Parathyroid adenoma (tissue), 2 donors: ENCODE measurements at regions not wholly inside any gene's neighbourhood (a gene's known extent, or its start where the extent isn't known, plus 50 kb on each side); places are given as distances from the start of the nearest gene placed in this dataset.

Source experiments
- H2AFZ ChIP-seq: fragments of 300-600 bp; sonication (generic); one replicate; pipeline ENCODE4 v1.7.0; 2017; ENCODE audit warnings: antibody characterized with exemption, mild to moderate bottlenecking
- H3K27ac ChIP-seq: fragments of 300-600 bp; sonication (generic); one replicate; pipeline ENCODE4 v1.7.0; 2017
- H3K27me3 ChIP-seq: fragments of 300-600 bp; sonication (generic); one replicate; pipeline ENCODE4 v1.7.0; 2017; ENCODE audit warnings: low read length; ENCODE audit not compliant: control insufficient read depth, insufficient read depth
- H3K36me3 ChIP-seq: fragments of 300-600 bp; sonication (generic); one replicate; pipeline ENCODE4 v1.7.0; 2017; ENCODE audit warnings: low read length; ENCODE audit not compliant: control insufficient read depth, insufficient read depth
- H3K4me1 ChIP-seq: fragments of 300-600 bp; sonication (generic); one replicate; pipeline ENCODE4 v1.7.0; 2017; ENCODE audit warnings: control low read depth
- H3K4me2 ChIP-seq: fragments of 300-600 bp; sonication (generic); one replicate; pipeline ENCODE4 v1.7.0; 2017; ENCODE audit warnings: low read length
- H3K4me3 ChIP-seq: fragments of 300-600 bp; sonication (generic); one replicate; pipeline ENCODE4 v1.7.0; 2017; ENCODE audit warnings: low read depth, low read length
- H3K79me2 ChIP-seq: fragments of 300-600 bp; sonication (generic); one replicate; pipeline ENCODE4 v1.7.0; 2017; ENCODE audit warnings: control low read depth
- H3K9ac ChIP-seq: fragments of 300-600 bp; sonication (generic); one replicate; pipeline ENCODE4 v1.7.0; 2017; ENCODE audit warnings: mild to moderate bottlenecking
- H3K9me3 ChIP-seq: fragments of 300-600 bp; sonication (generic); one replicate; pipeline ENCODE4 v1.7.0; 2017; ENCODE audit warnings: low read length; ENCODE audit not compliant: control insufficient read depth
- CTCF ChIP-seq: fragments of 300-600 bp; sonication (generic); IDR thresholded peaks from one replicate; pipeline ENCODE4 v1.7.0; 2017; ENCODE audit warnings: antibody characterized with exemption, mild to moderate bottlenecking
- donor health status: primary hyperparathyroidism.

- Histone ChIP-seq H3K9ac (no peak overlapping the region), H3K27ac (no peak overlapping the region), H3K4me3 (no peak overlapping the region), H2AFZ (no peak overlapping the region), H3K4me1 (no peaks in the 10 kb centered on the region), H3K27me3 (no peaks in the 10 kb centered on the region), H3K36me3 (no peaks in the 10 kb centered on the region), H3K4me2 (no peak overlapping the region), H3K79me2 (no peaks in the 10 kb centered on the region), H3K9me3 (no peaks in the 10 kb centered on the region)
- no peak for TF ChIP-seq CTCF
These were observed 457.2 kb downstream of the KIF16B start for GRCh38 chr20:16115911-16116552.

- Histone ChIP-seq H2AFZ (no peak overlapping the region), H3K4me1 (no peaks in the 10 kb centered on the region), H3K4me2 (no peak overlapping the region), H3K4me3 (no peak overlapping the region), H3K9ac (no peak overlapping the region), H3K27me3 (no peaks in the 10 kb centered on the region), H3K27ac (no peak overlapping the region), H3K36me3 (no peaks in the 10 kb centered on the region), H3K79me2 (no peaks in the 10 kb centered on the region), H3K9me3 (no peaks in the 10 kb centered on the region)
- TF ChIP-seq CTCF, result no peak
These were observed 459.5 kb downstream of the KIF16B start for GRCh38 chr20:16113736-16114135.

DNA sequence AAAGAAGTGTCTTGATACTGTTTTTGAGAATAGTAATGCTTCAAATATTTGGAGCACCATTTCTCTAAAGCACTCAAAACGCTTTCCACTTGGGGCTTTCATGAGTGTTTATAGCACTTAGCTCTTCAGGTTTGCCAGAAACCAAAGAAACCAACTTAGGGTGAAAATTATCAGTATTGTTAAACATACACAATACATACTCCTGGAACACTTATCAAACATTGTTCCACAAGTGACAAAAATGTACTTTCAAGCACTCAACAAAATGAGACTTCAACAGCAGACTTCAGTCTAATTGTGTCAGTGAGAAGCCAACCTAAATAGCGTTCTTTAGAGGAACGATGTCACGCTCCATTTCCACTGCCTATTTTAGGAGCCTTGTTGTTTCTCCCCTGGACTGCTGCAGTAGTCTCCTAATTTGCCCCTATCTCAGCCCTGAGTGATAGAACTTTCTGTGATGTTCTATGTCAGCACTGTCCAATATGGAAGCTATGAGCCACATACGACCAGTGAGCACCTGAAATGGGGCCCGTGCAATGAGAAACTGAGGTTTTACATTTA is 461.3 kb downstream of the KIF16B start:
- Histone ChIP-seq H3K9ac (no peak overlapping the region), H3K9me3 (no peaks in the 10 kb centered on the region), H3K27me3 (no peaks in the 10 kb centered on the region), H3K4me1 (no peaks in the 10 kb centered on the region), H3K36me3 (no peaks in the 10 kb centered on the region), H2AFZ (no peak overlapping the region), H3K4me3 (no peak overlapping the region), H3K27ac (no peak overlapping the region), H3K4me2 (no peak overlapping the region), H3K79me2 (no peaks in the 10 kb centered on the region)
- TF ChIP-seq CTCF, result no peak

- no peak overlapping the region for H2AFZ ChIP-seq
- TF ChIP-seq CTCF, result no peak
- no peak overlapping the region for H3K9ac ChIP-seq
- H3K4me1 ChIP-seq, result no peaks in the 10 kb centered on the region
- no peaks in the 10 kb centered on the region for H3K79me2 ChIP-seq
- no peaks in the 10 kb centered on the region for H3K36me3 ChIP-seq
- no peak overlapping the region for H3K4me2 ChIP-seq
- H3K4me3 ChIP-seq, result no peak overlapping the region
- H3K27ac ChIP-seq, result no peak overlapping the region
- no peaks in the 10 kb centered on the region for H3K9me3 ChIP-seq
- H3K27me3 ChIP-seq, result no peaks in the 10 kb centered on the region
These were observed 461.9 kb downstream of the KIF16B start for GRCh38 chr20:16111172-16111832.
